ENCODE measurements at regions not wholly inside any gene's neighbourhood (a gene's known extent, or its start where the extent isn't known, plus 50 kb on each side); places are given as distances from the start of the nearest gene placed in this dataset.

DNA sequence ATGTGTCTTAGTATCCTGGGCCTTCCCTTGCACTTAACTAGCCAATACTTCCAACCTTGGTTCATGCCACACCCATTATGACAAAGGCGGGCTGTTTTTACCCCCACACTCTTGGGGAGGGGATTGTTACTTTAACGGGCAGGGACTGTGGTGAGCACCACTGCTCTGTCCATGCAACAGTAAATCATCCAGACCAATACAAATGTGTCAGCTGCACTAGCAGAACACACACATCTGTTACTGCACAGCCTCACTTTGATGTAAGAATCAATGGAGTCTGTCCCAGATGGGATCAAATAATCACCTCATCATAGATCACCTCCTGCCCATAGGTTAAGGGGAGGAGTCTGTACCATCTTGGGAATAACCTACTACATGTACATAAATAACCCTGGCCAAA lies 58.1 kb downstream of the NPAP1 start:
- TF ChIP-seq NFE2L2 (IDR thresholded peaks at IDR 0.05; ENCODE audit: low read depth, low read length) = no peak
- TF ChIP-seq, protein P1, sequence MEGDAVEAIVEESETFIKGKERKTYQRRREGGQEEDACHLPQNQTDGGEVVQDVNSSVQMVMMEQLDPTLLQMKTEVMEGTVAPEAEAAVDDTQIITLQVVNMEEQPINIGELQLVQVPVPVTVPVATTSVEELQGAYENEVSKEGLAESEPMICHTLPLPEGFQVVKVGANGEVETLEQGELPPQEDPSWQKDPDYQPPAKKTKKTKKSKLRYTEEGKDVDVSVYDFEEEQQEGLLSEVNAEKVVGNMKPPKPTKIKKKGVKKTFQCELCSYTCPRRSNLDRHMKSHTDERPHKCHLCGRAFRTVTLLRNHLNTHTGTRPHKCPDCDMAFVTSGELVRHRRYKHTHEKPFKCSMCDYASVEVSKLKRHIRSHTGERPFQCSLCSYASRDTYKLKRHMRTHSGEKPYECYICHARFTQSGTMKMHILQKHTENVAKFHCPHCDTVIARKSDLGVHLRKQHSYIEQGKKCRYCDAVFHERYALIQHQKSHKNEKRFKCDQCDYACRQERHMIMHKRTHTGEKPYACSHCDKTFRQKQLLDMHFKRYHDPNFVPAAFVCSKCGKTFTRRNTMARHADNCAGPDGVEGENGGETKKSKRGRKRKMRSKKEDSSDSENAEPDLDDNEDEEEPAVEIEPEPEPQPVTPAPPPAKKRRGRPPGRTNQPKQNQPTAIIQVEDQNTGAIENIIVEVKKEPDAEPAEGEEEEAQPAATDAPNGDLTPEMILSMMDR (conservative IDR thresholded peaks at IDR 0.05; ENCODE audit: low read depth, low read length) = no peak
- TF ChIP-seq POLR2A (IDR thresholded peaks at IDR 0.05; ENCODE audit: low read depth, low read length) = no peak
- no peak for TF ChIP-seq RFX5 (IDR thresholded peaks at IDR 0.05; ENCODE audit: low read depth, low read length)
- no peak for TF ChIP-seq CEBPB (IDR thresholded peaks at IDR 0.05; ENCODE audit: low read depth, low read length)
- no peak for TF ChIP-seq BHLHE40 (IDR thresholded peaks at IDR 0.05; ENCODE audit: low read depth, low read length)
- TF ChIP-seq CHD1 (IDR thresholded peaks at IDR 0.05; ENCODE audit: low read depth, low read length) = no peak
- TF ChIP-seq FOS (IDR thresholded peaks at IDR 0.05; ENCODE audit: low read depth, low read length) = no peak

Data from IMR-90 (cell line).